HG03060 (cell line): ENCODE measurements at regions not wholly inside any gene's neighbourhood (a gene's known extent, or its start where the extent isn't known, plus 50 kb on each side); places are given as distances from the start of the nearest gene placed in this dataset.

ENCODE experiments used
- ATAC-seq: cut with Tn5 transposase; IDR thresholded peaks from one replicate; pipeline ENCODE4 v1.9.1; 2021; ENCODE audit warnings: low read depth, moderate number of reproducible peaks; ENCODE audit not compliant: unreplicated experiment

GRCh38 chr4:156255230-156256007 lies 301.8 kb upstream of the CTSO start:
- ATAC-seq = no peak

GRCh38 chr4:156252358-156252921 lies 298.8 kb upstream of the CTSO start:
- ATAC-seq = no peak

- no peak for ATAC-seq
Measured at GRCh38 chr4:156251373-156252065, 297.9 kb upstream of the CTSO start.

GRCh38 chr4:156248917-156249316 lies 295.3 kb upstream of the CTSO start:
- ATAC-seq = no peak

GRCh38 chr4:156247470-156247869 lies 293.8 kb upstream of the CTSO start:
- ATAC-seq = no peak

GRCh38 chr4:156243015-156243414 lies 289.3 kb upstream of the CTSO start:
- ATAC-seq = no peak

GRCh38 chr4:156242390-156242789 lies 288.7 kb upstream of the CTSO start:
- no peak for ATAC-seq

- no peak for ATAC-seq
Measured at GRCh38 chr4:156241896-156242295, 288.2 kb upstream of the CTSO start.

GRCh38 chr4:156238171-156238570 lies 284.5 kb upstream of the CTSO start:
- no peak for ATAC-seq

- ATAC-seq = no peak
Measured at GRCh38 chr4:156237231-156237630, 283.6 kb upstream of the CTSO start.

- ATAC-seq = no peak
Measured at GRCh38 chr4:156230176-156230575, 276.5 kb upstream of the CTSO start.

- no peak for ATAC-seq
Measured at GRCh38 chr4:156228676-156229075, 275.0 kb upstream of the CTSO start.

GRCh38 chr4:156227321-156227720 lies 273.7 kb upstream of the CTSO start:
- ATAC-seq = no peak

GRCh38 chr4:156223985-156224384 lies 270.3 kb upstream of the CTSO start:
- ATAC-seq = no peak

GRCh38 chr4:156217236-156217635 lies 263.6 kb upstream of the CTSO start:
- no peak for ATAC-seq

GRCh38 chr4:156201050-156201449 lies 247.4 kb upstream of the CTSO start:
- peak; percentile 99 for ATAC-seq

- ATAC-seq = no peak
Measured at GRCh38 chr4:156198511-156198910, 244.8 kb upstream of the CTSO start.

- no peak for ATAC-seq
Measured at GRCh38 chr4:156197216-156197615, 243.6 kb upstream of the CTSO start.

GRCh38 chr4:156196722-156197121 lies 243.1 kb upstream of the CTSO start:
- ATAC-seq = no peak

GRCh38 chr4:156195914-156196313 lies 242.2 kb upstream of the CTSO start:
- peak; percentile 96 for ATAC-seq

GRCh38 chr4:156194896-156195295 lies 241.2 kb upstream of the CTSO start:
- no peak for ATAC-seq

GRCh38 chr4:156193800-156194199 lies 240.1 kb upstream of the CTSO start:
- ATAC-seq = no peak
